OCI-LY3 (cell line): ENCODE measurements at regions not wholly inside any gene's neighbourhood (a gene's known extent, or its start where the extent isn't known, plus 50 kb on each side); places are given as distances from the start of the nearest gene placed in this dataset.

ENCODE experiments used
- CTCF ChIP-seq: fragments of 200-600, 300-600 bp; sonication (generic); IDR thresholded peaks from 2 replicates; pipeline ENCODE4 v1.5.1; 2014; ENCODE audit warnings: antibody characterized with exemption, low read length, low read depth
- EZH2phosphoT487 ChIP-seq: fragments of 200-600 bp; shearing (Covaris generic); IDR thresholded peaks from 2 replicates; pipeline ENCODE4 v1.6.1; 2018; ENCODE audit warnings: antibody characterized with exemption, mixed run types, low read depth

- TF ChIP-seq CTCF = no peak
- no peak for TF ChIP-seq EZH2phosphoT487
These were observed 84.1 kb downstream of the IRF8 start for GRCh38 chr16:85983064-85983463.
